ENCODE measurements at regions not wholly inside any gene's neighbourhood (a gene's known extent, or its start where the extent isn't known, plus 50 kb on each side); places are given as distances from the start of the nearest gene placed in this dataset.
"Not testable (repeated sequence)": the region's sequence is repeated elsewhere in the genome, so short reads cannot be mapped to it uniquely, and the experiment has no call there.

- Mint-ChIP-seq H3K27ac (no peak overlapping the region), H3K36me3 (peaks cover 0 to 7% (median 0%) of the 10 kb centered on the region in 3 donors), H3K27me3 (ENCODE audit: low read depth in 3 of 3) (peaks cover 0 to 6% (median 3%) of the 10 kb centered on the region in 3 donors), H3K4me3 (no peak overlapping the region), H3K9me3 (peaks cover 0 to 6% (median 0%) of the 10 kb centered on the region in 6 donors), H3K4me1 (no peaks in the 10 kb centered on the region)
- DNase-seq: no peak
These were observed 241.0 kb upstream of the ACVR2A start for GRCh38 chr2:147603876-147604275.

- Mint-ChIP-seq H3K4me1 (no peaks in the 10 kb centered on the region), H3K27ac (no peak overlapping the region), H3K27me3 (ENCODE audit: low read depth in 3 of 3) (peaks cover 0 to 6% (median 3%) of the 10 kb centered on the region in 3 donors), H3K36me3 (peaks cover 0 to 7% (median 0%) of the 10 kb centered on the region in 3 donors), H3K9me3 (peaks cover 0 to 6% (median 0%) of the 10 kb centered on the region in 6 donors), H3K4me3 (no peak overlapping the region)
- DNase-seq: no peak
These were observed 241.4 kb upstream of the ACVR2A start for GRCh38 chr2:147603447-147603846.

- Mint-ChIP-seq H3K27me3 (ENCODE audit: low read depth in 3 of 3) (peaks cover 0 to 5% (median 3%) of the 10 kb centered on the region in 3 donors), H3K27ac (no peak overlapping the region), H3K4me3 (no peak overlapping the region), H3K9me3 (peaks cover 0 to 6% (median 0%) of the 10 kb centered on the region in 6 donors), H3K4me1 (no peaks in the 10 kb centered on the region), H3K36me3 (peaks cover 0 to 4% (median 0%) of the 10 kb centered on the region in 3 donors)
- no peak for DNase-seq
These were observed 244.2 kb upstream of the ACVR2A start for GRCh38 chr2:147600646-147601045.

- no peak for DNase-seq
- no peaks in the 10 kb centered on the region for H3K4me1 Mint-ChIP-seq
- peaks cover 0 to 6% (median 0%) of the 10 kb centered on the region in 6 donors for H3K9me3 Mint-ChIP-seq
- peaks cover 0 to 4% (median 0%) of the 10 kb centered on the region in 3 donors for H3K36me3 Mint-ChIP-seq
- H3K27ac Mint-ChIP-seq: no peak overlapping the region
- peaks cover 0 to 5% (median 3%) of the 10 kb centered on the region in 3 donors for H3K27me3 Mint-ChIP-seq (ENCODE audit: low read depth in 3 of 3)
- no peak overlapping the region for H3K4me3 Mint-ChIP-seq
These were observed 244.6 kb upstream of the ACVR2A start for GRCh38 chr2:147600223-147600622.

- DNase-seq: no peak
- H3K9me3 Mint-ChIP-seq: peaks cover 2 to 18% (median 7%) of the 10 kb centered on the region in 6 donors
- H3K36me3 Mint-ChIP-seq: peaks cover 0 to 4% (median 3%) of the 10 kb centered on the region in 3 donors
- no peak overlapping the region for H3K4me3 Mint-ChIP-seq
- H3K4me1 Mint-ChIP-seq: no peaks in the 10 kb centered on the region
- H3K27ac Mint-ChIP-seq: no peak overlapping the region
- peaks cover 2 to 3% (median 2%) of the 10 kb centered on the region in 3 donors for H3K27me3 Mint-ChIP-seq (ENCODE audit: low read depth in 3 of 3)
These were observed 249.6 kb upstream of the ACVR2A start for GRCh38 chr2:147595200-147595599.

GRCh38 chr2:147594038-147594437, 250.8 kb upstream of the ACVR2A start:
- peaks cover 2 to 3% (median 2%) of the 10 kb centered on the region in 3 donors for H3K27me3 Mint-ChIP-seq (ENCODE audit: low read depth in 3 of 3)
- H3K4me3 Mint-ChIP-seq: no peak overlapping the region
- H3K36me3 Mint-ChIP-seq: peaks cover 0 to 4% (median 3%) of the 10 kb centered on the region in 3 donors
- no peak for DNase-seq
- peaks cover 2 to 18% (median 7%) of the 10 kb centered on the region in 6 donors for H3K9me3 Mint-ChIP-seq
- H3K4me1 Mint-ChIP-seq: no peaks in the 10 kb centered on the region
- H3K27ac Mint-ChIP-seq: no peak overlapping the region

- not testable (repeated sequence) for DNase-seq; H3K36me3 Mint-ChIP-seq; H3K27me3 Mint-ChIP-seq (ENCODE audit: low read depth in 3 of 3); H3K4me1 Mint-ChIP-seq; H3K4me3 Mint-ChIP-seq; H3K27ac Mint-ChIP-seq
- H3K9me3 Mint-ChIP-seq: peaks cover 2 to 18% (median 7%) of the 10 kb centered on the region in 6 donors
These were observed 252.0 kb upstream of the ACVR2A start for GRCh38 chr2:147592784-147593183.

GRCh38 chr2:147589127-147589526, 255.7 kb upstream of the ACVR2A start:
- peaks cover 2 to 18% (median 7%) of the 10 kb centered on the region in 6 donors for H3K9me3 Mint-ChIP-seq
- no peaks in the 10 kb centered on the region for H3K4me1 Mint-ChIP-seq
- peaks cover 2 to 3% (median 2%) of the 10 kb centered on the region in 3 donors for H3K27me3 Mint-ChIP-seq (ENCODE audit: low read depth in 3 of 3)
- DNase-seq: no peak
- H3K4me3 Mint-ChIP-seq: no peak overlapping the region
- peaks cover 3 to 4% (median 4%) of the 10 kb centered on the region in 3 donors for H3K36me3 Mint-ChIP-seq
- no peak overlapping the region for H3K27ac Mint-ChIP-seq

GRCh38 chr2:147588191-147588590, 256.6 kb upstream of the ACVR2A start:
- peaks cover 3 to 7% (median 4%) of the 10 kb centered on the region in 3 donors for H3K36me3 Mint-ChIP-seq
- H3K9me3 Mint-ChIP-seq: peaks cover 2 to 18% (median 7%) of the 10 kb centered on the region in 6 donors
- H3K4me3 Mint-ChIP-seq: no peak overlapping the region
- no peaks in the 10 kb centered on the region for H3K4me1 Mint-ChIP-seq
- H3K27me3 Mint-ChIP-seq (ENCODE audit: low read depth in 3 of 3): peaks cover 0 to 3% (median 2%) of the 10 kb centered on the region in 3 donors
- no peak overlapping the region for H3K27ac Mint-ChIP-seq
- no peak for DNase-seq

- H3K27ac Mint-ChIP-seq: no peak overlapping the region
These were observed 266.3 kb upstream of the ACVR2A start for GRCh38 chr2:147578529-147578928.

GRCh38 chr2:147577998-147578380, 266.8 kb upstream of the ACVR2A start:
- peaks cover 0 to 3% (median 0%) of the 10 kb centered on the region in 3 donors for H3K27me3 Mint-ChIP-seq (ENCODE audit: low read depth in 3 of 3)
- no peaks in the 10 kb centered on the region for H3K4me1 Mint-ChIP-seq
- no peak overlapping the region for H3K4me3 Mint-ChIP-seq
- DNase-seq: no peak
- H3K36me3 Mint-ChIP-seq: peaks cover 0 to 6% (median 4%) of the 10 kb centered on the region in 3 donors
- peaks cover 0 to 4% (median 0%) of the 10 kb centered on the region in 6 donors for H3K9me3 Mint-ChIP-seq
- no peak overlapping the region for H3K27ac Mint-ChIP-seq

More at GRCh38 chr2:147578529-147578928, 266.3 kb upstream of the ACVR2A start:
- DNase-seq: no peak
- Mint-ChIP-seq H3K4me3 (no peak overlapping the region), H3K4me1 (no peaks in the 10 kb centered on the region), H3K36me3 (peaks cover 0 to 11% (median 4%) of the 10 kb centered on the region in 3 donors), H3K27me3 (ENCODE audit: low read depth in 3 of 3) (peaks cover 0 to 3% (median 0%) of the 10 kb centered on the region in 3 donors), H3K9me3 (peaks cover 0 to 4% (median 0%) of the 10 kb centered on the region in 6 donors)

- Mint-ChIP-seq H3K4me1 (no peaks in the 10 kb centered on the region), H3K27me3 (ENCODE audit: low read depth in 3 of 3) (peaks cover 0 to 3% (median 0%) of the 10 kb centered on the region in 3 donors), H3K36me3 (peaks cover 0 to 6% (median 4%) of the 10 kb centered on the region in 3 donors), H3K9me3 (peaks cover 0 to 4% (median 0%) of the 10 kb centered on the region in 6 donors), H3K27ac (no peak overlapping the region), H3K4me3 (no peak overlapping the region)
- DNase-seq: no peak
These were observed 267.4 kb upstream of the ACVR2A start for GRCh38 chr2:147577323-147577997.

GRCh38 chr2:147575106-147575505, 269.7 kb upstream of the ACVR2A start:
- Mint-ChIP-seq H3K9me3 (peaks cover 0 to 5% (median 0%) of the 10 kb centered on the region in 6 donors), H3K36me3 (peaks cover 0 to 5% (median 0%) of the 10 kb centered on the region in 3 donors), H3K4me1 (no peaks in the 10 kb centered on the region), H3K27ac (no peak overlapping the region), H3K27me3 (ENCODE audit: low read depth in 3 of 3) (no peaks in the 10 kb centered on the region), H3K4me3 (no peak overlapping the region)
- no peak for DNase-seq

GRCh38 chr2:147572622-147573021, 272.2 kb upstream of the ACVR2A start:
- Mint-ChIP-seq H3K4me1 (no peaks in the 10 kb centered on the region), H3K9me3 (peaks cover 0 to 5% (median 0%) of the 10 kb centered on the region in 6 donors), H3K27me3 (ENCODE audit: low read depth in 3 of 3) (peaks cover 0 to 2% (median 0%) of the 10 kb centered on the region in 3 donors), H3K36me3 (peaks cover 0 to 8% (median 5%) of the 10 kb centered on the region in 3 donors), H3K27ac (no peak overlapping the region), H3K4me3 (no peak overlapping the region)
- DNase-seq: no peak
